ENCODE measurements at regions not wholly inside any gene's neighbourhood (a gene's known extent, or its start where the extent isn't known, plus 50 kb on each side); places are given as distances from the start of the nearest gene placed in this dataset.

GRCh38 chr15:35736150-35736549 lies 190.2 kb upstream of the DPH6 start:
- DNase-seq: no peak

- DNase-seq: no peak
Observed at GRCh38 chr15:35737441-35737840, 191.5 kb upstream of the DPH6 start.

GRCh38 chr15:35738370-35738769 lies 192.4 kb upstream of the DPH6 start:
- DNase-seq: no peak

GRCh38 chr15:35740761-35741160 lies 194.8 kb upstream of the DPH6 start:
- DNase-seq: no peak

GRCh38 chr15:35741395-35741794 lies 195.4 kb upstream of the DPH6 start:
- DNase-seq: no peak

- DNase-seq: no peak
Observed at GRCh38 chr15:35741881-35742280, 195.9 kb upstream of the DPH6 start.

GRCh38 chr15:35743321-35743720 lies 197.4 kb upstream of the DPH6 start:
- DNase-seq: no peak

- no peak for DNase-seq
Observed at GRCh38 chr15:35746121-35746520, 200.2 kb upstream of the DPH6 start.

GRCh38 chr15:35748105-35748504 lies 202.1 kb upstream of the DPH6 start:
- no peak for DNase-seq

GRCh38 chr15:35750051-35750450 lies 204.1 kb upstream of the DPH6 start:
- DNase-seq: no peak

- DNase-seq: peak; percentile 37
Observed at GRCh38 chr15:35751413-35752133, 205.6 kb upstream of the DPH6 start.

- DNase-seq: no peak
Observed at GRCh38 chr15:35752134-35752466, 206.1 kb upstream of the DPH6 start.

- DNase-seq: no peak
Observed at GRCh38 chr15:35753486-35753885, 207.5 kb upstream of the DPH6 start.

- DNase-seq: no peak
Observed at GRCh38 chr15:35755237-35755802, 209.4 kb upstream of the DPH6 start.

- no peak for DNase-seq
Observed at GRCh38 chr15:35756623-35757022, 210.7 kb upstream of the DPH6 start.

GRCh38 chr15:35757361-35757760 lies 211.4 kb upstream of the DPH6 start:
- no peak for DNase-seq

- no peak for DNase-seq
Observed at GRCh38 chr15:35757765-35758164, 211.8 kb upstream of the DPH6 start.

GRCh38 chr15:35764661-35765519 lies 218.9 kb upstream of the DPH6 start:
- DNase-seq: no peak

GRCh38 chr15:35768949-35769348 lies 223.0 kb upstream of the DPH6 start:
- no peak for DNase-seq

- no peak for DNase-seq
Observed at GRCh38 chr15:35769656-35770055, 223.7 kb upstream of the DPH6 start.

- DNase-seq: no peak
Observed at GRCh38 chr15:35771746-35772442, 225.9 kb upstream of the DPH6 start.

GRCh38 chr15:35774653-35775052 lies 228.7 kb upstream of the DPH6 start:
- no peak for DNase-seq

- no peak for DNase-seq
Observed at GRCh38 chr15:35775471-35775870, 229.5 kb upstream of the DPH6 start.

GRCh38 chr15:35777061-35777460 lies 231.1 kb upstream of the DPH6 start:
- DNase-seq: peak; percentile 13

Data from NCI-H1105 treated with DMSO at 0.1 percent for 48 hours (cell line).